Renal cortical epithelial cell (primary cell): ENCODE measurements at regions not wholly inside any gene's neighbourhood (a gene's known extent, or its start where the extent isn't known, plus 50 kb on each side); places are given as distances from the start of the nearest gene placed in this dataset.
"Not testable (repeated sequence)": the region's sequence is repeated elsewhere in the genome, so short reads cannot be mapped to it uniquely, and the experiment has no call there.

ENCODE experiments used
- DNase-seq: peaks from one replicate; pipeline ENCODE4 v3.0.0-alpha.2; 2011; ENCODE audit warnings: low read depth

GRCh38 chrX:132302687-132303086 lies 83.4 kb upstream of the RAP2C start:
- not testable (repeated sequence) for DNase-seq

GRCh38 chrX:132294776-132295495 lies 75.7 kb upstream of the RAP2C start:
- no peak for DNase-seq

GRCh38 chrX:132294192-132294591 lies 74.9 kb upstream of the RAP2C start:
- DNase-seq = no peak

GRCh38 chrX:132292793-132293192 lies 73.5 kb upstream of the RAP2C start:
- peak; percentile 54 for DNase-seq

GRCh38 chrX:132277953-132278614 lies 58.8 kb upstream of the RAP2C start:
- DNase-seq = no peak

GRCh38 chrX:132272826-132273225 lies 53.6 kb upstream of the RAP2C start:
- no peak for DNase-seq

GRCh38 chrX:132271311-132271778 lies 52.1 kb upstream of the RAP2C start:
- peak; percentile 31 for DNase-seq

- DNase-seq = peak; percentile 66
Measured at GRCh38 chrX:132270699-132271098, 51.5 kb upstream of the RAP2C start.

GRCh38 chrX:132270021-132270420 lies 50.8 kb upstream of the RAP2C start:
- DNase-seq = no peak
